HEK293 (cell line): ENCODE measurements at regions not wholly inside any gene's neighbourhood (a gene's known extent, or its start where the extent isn't known, plus 50 kb on each side); places are given as distances from the start of the nearest gene placed in this dataset.

ENCODE experiments used
- CTCF ChIA-PET: fragments of 350-600 bp; formaldehyde crosslinking; extraction: SDS; loops from one replicate; lab custom pipeline; 2021; ENCODE audit warnings: antibody characterized with exemption; lab: Yijun Ruan, JAX
- POLR2A ChIA-PET: fragments of 300-600 bp; formaldehyde crosslinking; extraction: SDS; loops from one replicate; lab custom pipeline; 2020; ENCODE audit warnings: antibody characterized with exemption, inconsistent platforms; lab: Yijun Ruan, JAX
- H3K27ac ChIP-seq: fragments of 200-500 bp; sonication (Bioruptor generic); 2 replicates; pipeline ENCODE4 v1.5.1; 2014; ENCODE audit warnings: low read depth, low read length, control low read depth, inconsistent platforms; ENCODE audit errors: extremely low read depth
- H3K36me3 ChIP-seq, 2 experiments: fragments of 200-500 bp in 1 of 2; sonication (Bioruptor generic) in 1 of 2; 1 replicate in 1 of 2; 2 replicates in 1 of 2; pipeline ENCODE4 v1.5.1; 2014 to 2017; ENCODE audit warnings: inconsistent platforms in 2 of 2, low read length in 2 of 2; ENCODE audit not compliant: control insufficient read depth in 2 of 2, insufficient read depth in 1 of 2
- H3K4me1 ChIP-seq: fragments of 200-500 bp; sonication (Bioruptor generic); 2 replicates; pipeline ENCODE4 v1.5.1; 2014; ENCODE audit warnings: mild to moderate bottlenecking, low read length, inconsistent platforms; ENCODE audit not compliant: control insufficient read depth, insufficient read depth
- H3K4me3 ChIP-seq: 2 replicates; pipeline ENCODE4 v1.5.1; 2011; ENCODE audit warnings: low read depth, mild to moderate bottlenecking, control low read depth, low read length, moderate library complexity
- H3K9me3 ChIP-seq: fragments of 200-500 bp; sonication (Bioruptor generic); 2 replicates; pipeline ENCODE4 v1.5.1; 2014; ENCODE audit warnings: low read depth, low read length, inconsistent platforms; ENCODE audit not compliant: control insufficient read depth, insufficient read depth
- GLI4 ChIP-seq: fragments of 450-650 bp; formaldehyde crosslinking; IDR thresholded peaks from 2 replicates; pipeline ENCODE4 v1.5.1; 2016; ENCODE audit warnings: missing biosample characterization, missing genetic modification characterization
- KLF17 ChIP-seq: fragments of 450-650 bp; formaldehyde crosslinking; IDR thresholded peaks from 2 replicates; pipeline ENCODE4 v1.5.1; 2016; ENCODE audit warnings: missing biosample characterization, missing genetic modification characterization
- MEIS1 ChIP-seq: sonication (generic); formaldehyde crosslinking; IDR thresholded peaks from 2 replicates; pipeline ENCODE4 v1.8.1; 2022; ENCODE audit warnings: missing genetic modification reagents, mild to moderate bottlenecking, borderline replicate concordance
- MZF1 ChIP-seq: fragments of 450-650 bp; formaldehyde crosslinking; IDR thresholded peaks from 2 replicates; pipeline ENCODE4 v1.5.1; 2017; ENCODE audit warnings: missing biosample characterization, missing genetic modification characterization, borderline replicate concordance
- ZBTB21 ChIP-seq: fragments of 450-650 bp; formaldehyde crosslinking; IDR thresholded peaks from 2 replicates; pipeline ENCODE4 v1.5.1; 2017; ENCODE audit warnings: missing biosample characterization, missing genetic modification characterization
- ZEB2 ChIP-seq: fragments of 450-650 bp; formaldehyde crosslinking; IDR thresholded peaks from 2 replicates; pipeline ENCODE4 v1.5.1; 2016; ENCODE audit warnings: missing biosample characterization, missing genetic modification characterization
- ZFP3 ChIP-seq: fragments of 450-650 bp; formaldehyde crosslinking; IDR thresholded peaks from 2 replicates; pipeline ENCODE4 v1.5.1; 2016; ENCODE audit warnings: low read depth, missing biosample characterization, missing genetic modification characterization
- ZFP69B ChIP-seq: fragments of 450-650 bp; formaldehyde crosslinking; IDR thresholded peaks from 2 replicates; pipeline ENCODE4 v1.5.1; 2016; ENCODE audit warnings: missing biosample characterization, missing genetic modification characterization
- ZNF19 ChIP-seq: fragments of 450-650 bp; formaldehyde crosslinking; IDR thresholded peaks from 2 replicates; pipeline ENCODE4; 2016; ENCODE audit warnings: missing biosample characterization, missing genetic modification characterization, low read depth
- ZNF23 ChIP-seq: fragments of 450-650 bp; formaldehyde crosslinking; IDR thresholded peaks from 2 replicates; pipeline ENCODE4 v1.5.1; 2016; ENCODE audit warnings: missing biosample characterization, missing genetic modification characterization, borderline replicate concordance
- ZNF26 ChIP-seq: fragments of 450-650 bp; formaldehyde crosslinking; IDR thresholded peaks from 2 replicates; pipeline ENCODE4 v1.5.1; 2016; ENCODE audit warnings: missing biosample characterization, missing genetic modification characterization
- ZNF274 ChIP-seq, 2 experiments: fragments of 200-500 bp in 1 of 2; fragments of 450-650 bp in 1 of 2; sonication (Bioruptor generic) in 1 of 2; formaldehyde crosslinking in 1 of 2; IDR thresholded peaks; 2 replicates each; pipeline versions ENCODE4 v1.5.1 to v1.6.1; 2014 to 2016; ENCODE audit warnings: borderline replicate concordance in 1 of 2, inconsistent platforms in 1 of 2, low read length in 1 of 2, missing biosample characterization in 1 of 2, missing genetic modification characterization in 1 of 2
- ZNF529 ChIP-seq: fragments of 450-650 bp; formaldehyde crosslinking; IDR thresholded peaks from 2 replicates; pipeline ENCODE4 v1.5.1; 2017; ENCODE audit warnings: missing genetic modification characterization, missing biosample characterization; ENCODE audit not compliant: insufficient replicate concordance
- ZNF530 ChIP-seq: fragments of 450-650 bp; formaldehyde crosslinking; IDR thresholded peaks from 2 replicates; pipeline ENCODE4 v1.5.1; 2016; ENCODE audit warnings: low read depth, missing biosample characterization, missing genetic modification characterization
- ZNF626 ChIP-seq: fragments of 450-650 bp; sonication (Bioruptor Pico); formaldehyde crosslinking; IDR thresholded peaks from 2 replicates; pipeline ENCODE4 v1.5.1; 2018; ENCODE audit warnings: missing biosample characterization, missing genetic modification characterization, inconsistent platforms
- ZNF677 ChIP-seq: fragments of 450-650 bp; IDR thresholded peaks from 2 replicates; pipeline ENCODE4 v1.5.0; 2018; ENCODE audit warnings: missing biosample characterization, mild to moderate bottlenecking, missing genetic modification characterization, moderate library complexity
- ZNF704 ChIP-seq: fragments of 450-650 bp; formaldehyde crosslinking; IDR thresholded peaks from 2 replicates; pipeline ENCODE4 v1.5.1; 2016; ENCODE audit warnings: missing biosample characterization, missing genetic modification characterization
- TF ChIP-seq, protein P1 (sequence below): fragments of 450-650 bp; formaldehyde crosslinking; IDR thresholded peaks from 2 replicates; pipeline ENCODE4 v1.5.1; 2016; ENCODE audit warnings: missing biosample characterization, missing genetic modification characterization
- TF ChIP-seq, protein P2 (sequence below): fragments of 450-650 bp; formaldehyde crosslinking; IDR thresholded peaks from 2 replicates; pipeline ENCODE4 v1.5.1; 2016; ENCODE audit warnings: missing biosample characterization, missing genetic modification characterization

GRCh38 chr5:133753856-133754255 lies 141.5 kb upstream of the FSTL4 start:
- no peaks in the 10 kb centered on the region for H3K4me1 ChIP-seq
- no peaks in the 10 kb centered on the region for H3K9me3 ChIP-seq
- H3K27ac ChIP-seq, result no peak overlapping the region
- H3K36me3 ChIP-seq, result no peaks in the 10 kb centered on the region
- ChIA-PET POLR2A (no interaction called here), CTCF (interaction anchor here (0.7 to 4.7 kb wide), 15 partner anchors 8 to 330 kb away, joined by 3 to 31 read pairs (median 4); no protein-coding TSS in a partner anchor)
- H3K4me3 ChIP-seq, result no peak overlapping the region
- TF ChIP-seq ZNF529, result no peak

DNA sequence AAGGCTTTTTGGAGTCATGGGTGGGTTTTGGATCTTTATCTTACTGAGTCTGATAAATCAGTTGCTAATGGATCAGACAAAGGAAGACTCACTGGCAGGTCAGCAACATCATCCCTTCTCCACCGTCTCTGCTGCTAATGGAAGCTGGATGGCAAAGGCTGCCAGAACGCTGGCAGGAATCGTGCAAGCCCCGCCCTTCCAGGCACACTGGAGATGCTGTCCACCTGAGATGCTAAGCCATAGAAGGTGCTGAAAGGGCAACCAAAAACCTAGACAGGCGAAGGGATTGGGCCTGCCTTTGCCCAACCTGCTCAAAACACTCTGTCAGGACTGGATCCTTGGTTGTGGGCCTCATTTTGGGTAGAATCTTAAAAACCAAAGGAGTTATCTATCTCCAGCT lies 139.5 kb upstream of the FSTL4 start:
- Histone ChIP-seq H3K27ac (no peak overlapping the region), H3K4me3 (no peak overlapping the region), H3K36me3 (no peaks in the 10 kb centered on the region), H3K9me3 (no peaks in the 10 kb centered on the region), H3K4me1 (no peaks in the 10 kb centered on the region)
- ChIA-PET POLR2A (no interaction called here), CTCF (interaction anchor here (0.9 kb wide), 1 partner anchor 13 kb away, joined by 3 read pairs; no protein-coding TSS in a partner anchor)
- no peak for TF ChIP-seq ZNF274 (IDR thresholded peaks at IDR 0.05; ENCODE audit: low read length)
- no peak for TF ChIP-seq ZNF274 (tag by site-specific recombination; IDR thresholded peaks at IDR 0.05; ENCODE audit: borderline replicate concordance)
- TF ChIP-seq ZNF677, result no peak

- no peaks in the 10 kb centered on the region for H3K9me3 ChIP-seq
- H3K27ac ChIP-seq, result no peak overlapping the region
- H3K36me3 ChIP-seq, result no peaks in the 10 kb centered on the region
- CTCF ChIA-PET, result interaction anchor here (0.9 kb wide), 1 partner anchor 13 kb away, joined by 3 read pairs; no protein-coding TSS in a partner anchor
- no peak for TF ChIP-seq MEIS1 (CRISPR knock-in tag)
- TF ChIP-seq ZFP3, result no peak
- TF ChIP-seq MZF1 (tag by site-specific recombination), result no peak
- POLR2A ChIA-PET, result no interaction called here
- no peak overlapping the region for H3K4me3 ChIP-seq
- no peaks in the 10 kb centered on the region for H3K4me1 ChIP-seq
These were observed 139.1 kb upstream of the FSTL4 start for GRCh38 chr5:133751421-133751820.

DNA sequence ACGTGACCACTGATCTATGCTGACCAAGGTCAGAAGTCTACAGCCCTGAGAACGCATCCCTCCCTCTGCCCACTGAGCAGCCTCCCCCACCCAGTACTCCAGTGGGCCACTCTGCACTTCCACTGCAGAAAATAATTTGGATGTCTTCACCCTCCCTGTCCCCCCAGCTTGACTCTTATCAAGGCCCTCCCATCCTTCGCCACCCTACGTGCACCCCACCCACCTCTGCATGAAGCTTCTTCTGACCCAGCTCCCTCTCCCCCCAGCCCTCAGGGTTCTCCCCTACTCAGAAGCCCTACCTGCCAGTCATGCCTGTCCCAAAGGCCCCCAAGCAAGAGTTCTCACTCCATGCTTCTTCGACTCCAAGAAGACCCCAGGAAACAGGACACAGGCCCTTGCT lies 138.5 kb upstream of the FSTL4 start:
- TF ChIP-seq ZNF626 (tag by site-specific recombination) (no peak), ZNF530 (tag by site-specific recombination) (no peak), ZNF19 (no peak), ZBTB21 (tag by site-specific recombination) (no peak), ZNF704 (tag by site-specific recombination) (no peak), ZNF26 (tag by site-specific recombination) (no peak), GLI4 (tag by site-specific recombination) (no peak), ZNF23 (tag by site-specific recombination) (no peak), ZFP69B (tag by site-specific recombination) (no peak), KLF17 (tag by site-specific recombination) (no peak), ZEB2 (tag by site-specific recombination) (no peak)
- TF ChIP-seq, protein P1, sequence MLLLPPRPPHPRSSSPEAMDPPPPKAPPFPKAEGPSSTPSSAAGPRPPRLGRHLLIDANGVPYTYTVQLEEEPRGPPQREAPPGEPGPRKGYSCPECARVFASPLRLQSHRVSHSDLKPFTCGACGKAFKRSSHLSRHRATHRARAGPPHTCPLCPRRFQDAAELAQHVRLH (tag by site-specific recombination), result no peak
- TF ChIP-seq, protein P2, sequence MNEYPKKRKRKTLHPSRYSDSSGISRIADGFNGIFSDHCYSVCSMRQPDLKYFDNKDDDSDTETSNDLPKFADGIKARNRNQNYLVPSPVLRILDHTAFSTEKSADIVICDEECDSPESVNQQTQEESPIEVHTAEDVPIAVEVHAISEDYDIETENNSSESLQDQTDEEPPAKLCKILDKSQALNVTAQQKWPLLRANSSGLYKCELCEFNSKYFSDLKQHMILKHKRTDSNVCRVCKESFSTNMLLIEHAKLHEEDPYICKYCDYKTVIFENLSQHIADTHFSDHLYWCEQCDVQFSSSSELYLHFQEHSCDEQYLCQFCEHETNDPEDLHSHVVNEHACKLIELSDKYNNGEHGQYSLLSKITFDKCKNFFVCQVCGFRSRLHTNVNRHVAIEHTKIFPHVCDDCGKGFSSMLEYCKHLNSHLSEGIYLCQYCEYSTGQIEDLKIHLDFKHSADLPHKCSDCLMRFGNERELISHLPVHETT (tag by site-specific recombination), result no peak
- Histone ChIP-seq H3K4me3 (no peak overlapping the region), H3K4me1 (no peaks in the 10 kb centered on the region), H3K36me3 (no peaks in the 10 kb centered on the region), H3K27ac (no peak overlapping the region), H3K9me3 (no peaks in the 10 kb centered on the region)
- ChIA-PET POLR2A (no interaction called here), CTCF (no interaction called here)
